GM19455 (cell line): ENCODE measurements at regions not wholly inside any gene's neighbourhood (a gene's known extent, or its start where the extent isn't known, plus 50 kb on each side); places are given as distances from the start of the nearest gene placed in this dataset.

Source experiments
- ATAC-seq: cut with Tn5 transposase; IDR thresholded peaks from one replicate; pipeline ENCODE4 v1.9.1; 2021; ENCODE audit not compliant: unreplicated experiment

DNA sequence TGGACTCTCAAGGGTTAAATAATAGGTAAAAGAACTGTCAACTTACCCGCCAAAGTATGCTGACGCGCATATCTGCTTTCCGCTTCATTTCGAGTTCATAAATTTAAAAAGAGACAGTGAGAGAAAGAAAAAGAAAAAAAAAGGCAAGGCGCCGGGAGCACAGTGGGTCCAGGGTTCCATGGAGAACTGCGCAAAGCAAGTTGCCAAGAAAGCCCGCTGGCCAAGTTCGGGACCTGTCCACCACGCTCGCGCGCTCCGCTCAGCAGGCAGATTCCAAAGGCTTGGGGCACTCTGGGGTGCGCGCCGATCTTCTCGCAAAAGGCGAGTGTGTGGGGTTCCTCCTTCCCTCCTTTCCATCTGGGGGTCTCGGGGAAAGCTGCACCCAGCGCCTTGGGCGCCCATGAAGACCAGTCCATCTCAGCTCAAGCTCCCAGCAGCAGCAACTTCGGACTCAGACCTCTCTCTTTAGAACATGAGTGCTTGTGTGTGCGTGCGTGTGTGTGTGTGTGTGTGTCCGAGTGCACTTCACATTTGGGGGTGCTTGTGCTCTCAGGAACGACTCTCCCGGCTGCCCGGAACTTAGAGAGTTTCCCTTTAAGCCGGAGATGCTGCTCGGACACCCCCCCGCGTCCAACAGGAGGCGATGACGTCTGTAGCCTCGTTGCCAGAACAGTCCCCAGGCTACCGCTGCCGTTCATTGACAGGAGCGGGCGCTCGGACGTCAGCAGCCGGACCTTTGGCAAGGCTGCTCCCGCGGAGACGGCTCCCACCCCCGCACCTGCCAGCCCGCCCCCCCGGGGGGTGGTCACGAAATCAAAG is 180.0 kb downstream of the TBXT start:
- no peak for ATAC-seq

DNA sequence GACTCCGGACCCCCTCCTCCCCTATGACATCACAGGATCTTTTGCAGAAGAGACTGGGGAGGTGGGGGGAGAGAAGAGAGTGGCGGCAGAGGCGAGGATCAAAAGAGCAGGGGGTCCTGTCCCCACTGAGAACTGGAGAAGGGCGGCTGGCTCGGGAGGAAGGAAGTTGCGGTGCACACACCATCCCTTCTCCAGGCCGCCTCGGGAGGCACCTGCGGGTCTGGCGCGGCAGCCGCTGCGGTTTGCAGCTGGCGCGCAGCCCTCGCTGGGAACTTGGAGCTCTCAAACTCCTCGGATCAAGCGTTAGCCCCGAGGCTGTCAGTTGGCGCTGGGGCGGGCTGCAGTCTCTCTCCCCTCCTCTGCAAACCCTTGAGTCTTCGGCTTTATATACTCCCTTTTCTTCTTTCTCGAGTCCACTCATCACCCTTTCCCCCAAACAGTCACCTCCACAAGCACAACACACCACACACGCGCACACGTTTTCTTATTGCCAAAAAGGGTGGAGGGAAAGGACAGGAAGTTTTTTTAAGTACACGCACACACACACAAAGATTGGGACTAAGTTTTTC is 180.7 kb downstream of the TBXT start:
- ATAC-seq: no peak

DNA sequence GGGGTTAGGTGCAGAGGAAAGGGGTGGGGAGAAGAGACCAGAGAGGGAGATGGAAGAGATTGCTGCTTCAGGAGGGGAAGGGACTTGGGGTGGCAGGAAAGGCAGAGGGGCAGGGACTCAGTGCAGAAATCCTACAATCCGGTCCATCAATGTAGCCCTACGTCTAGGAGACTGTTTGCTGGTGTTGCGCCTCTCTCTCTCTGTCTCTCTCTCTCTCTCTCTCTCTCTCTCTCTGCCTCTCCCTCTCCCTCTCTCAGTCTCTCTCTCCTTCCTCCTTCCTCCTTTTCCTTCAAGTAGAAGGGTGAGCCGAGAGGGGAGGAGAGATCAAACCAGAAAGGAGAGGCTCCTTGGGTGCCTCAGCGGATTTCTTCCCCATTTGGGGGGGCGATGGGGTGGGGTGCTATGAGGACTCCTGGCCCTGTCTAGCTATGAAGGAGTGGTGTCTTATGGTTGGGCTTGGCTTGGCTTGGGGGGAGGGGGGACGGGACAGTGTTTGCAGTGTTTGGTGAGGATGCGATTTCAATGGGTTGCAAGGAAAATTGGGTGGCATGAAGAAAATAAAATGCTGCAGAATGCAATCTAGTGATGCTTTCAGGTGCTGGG is 181.2 kb downstream of the TBXT start:
- no peak for ATAC-seq

DNA sequence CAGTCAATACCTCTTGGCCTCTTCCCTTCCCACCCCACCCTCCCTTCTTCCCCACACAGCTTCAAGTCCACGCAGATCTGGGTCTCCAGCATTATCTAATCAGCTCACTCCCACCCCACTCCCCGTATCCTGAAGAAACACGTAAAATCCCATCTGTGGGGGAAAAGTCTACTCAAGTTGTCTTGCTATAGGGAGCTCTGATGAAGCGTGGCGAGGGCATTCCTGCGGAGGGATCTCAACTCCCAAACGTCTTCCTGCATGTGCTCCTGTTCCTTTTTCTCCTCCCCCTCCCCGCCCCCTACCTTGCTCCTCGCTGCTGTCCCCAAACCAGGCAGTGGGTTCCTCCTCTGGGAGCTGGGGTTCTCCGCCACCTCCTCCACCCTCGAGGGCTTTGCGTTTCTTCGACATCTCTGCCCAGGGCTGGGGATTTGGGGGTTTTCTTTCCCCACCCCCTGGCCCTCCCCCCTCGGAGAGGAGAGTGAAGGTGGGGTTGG is 181.8 kb downstream of the TBXT start:
- ATAC-seq: no peak

DNA sequence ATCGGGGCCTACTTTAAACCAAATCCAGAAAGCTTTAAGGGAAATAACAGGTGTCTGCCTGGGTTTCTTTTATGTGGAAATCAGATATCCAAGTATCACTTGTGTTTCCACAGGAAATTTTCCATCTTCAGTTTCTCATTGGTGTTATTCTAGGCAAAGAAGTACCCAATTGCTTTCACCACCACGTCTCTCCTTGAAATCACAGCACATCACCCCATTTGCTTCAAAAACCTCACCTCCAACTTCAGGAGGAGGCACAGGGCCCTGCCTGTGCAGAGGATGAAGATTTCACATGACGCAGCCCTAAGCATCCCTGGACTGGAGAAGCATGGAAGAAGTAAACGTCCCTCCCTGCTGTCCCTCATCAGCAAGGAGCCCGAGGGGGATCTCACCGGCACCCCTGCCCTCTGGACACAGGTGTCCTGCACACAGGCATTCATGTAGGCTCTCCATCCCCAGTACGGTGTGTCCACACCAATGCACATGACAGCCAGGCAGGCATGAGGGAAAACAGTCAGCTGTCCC is 182.3 kb downstream of the TBXT start:
- ATAC-seq: no peak

DNA sequence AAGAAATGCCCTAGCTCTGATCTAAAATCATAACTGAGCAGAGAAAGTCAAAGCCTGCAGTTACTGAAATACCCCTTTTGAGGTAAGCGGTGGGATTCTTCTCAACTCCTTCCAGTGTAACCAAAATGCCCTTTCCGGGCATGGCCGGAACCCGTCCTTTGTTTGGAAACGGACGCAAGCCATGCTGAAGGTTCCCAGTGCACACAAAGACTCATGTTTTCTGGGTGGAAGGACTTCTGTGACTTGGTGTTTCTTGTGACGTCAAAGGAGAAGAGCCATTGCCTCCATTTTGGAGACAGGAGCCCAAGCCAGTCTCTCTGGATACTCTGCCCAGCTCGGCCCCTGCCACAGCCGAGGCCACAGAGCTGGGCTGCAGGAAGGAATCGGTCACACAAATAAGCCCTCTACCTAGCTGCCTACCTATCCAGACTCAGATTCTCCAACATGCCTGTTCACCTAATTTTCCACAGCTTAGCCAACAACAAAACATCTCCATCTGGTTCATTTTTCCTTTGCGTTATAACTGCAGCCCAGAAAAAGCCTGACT is 182.8 kb downstream of the TBXT start:
- no peak for ATAC-seq

DNA sequence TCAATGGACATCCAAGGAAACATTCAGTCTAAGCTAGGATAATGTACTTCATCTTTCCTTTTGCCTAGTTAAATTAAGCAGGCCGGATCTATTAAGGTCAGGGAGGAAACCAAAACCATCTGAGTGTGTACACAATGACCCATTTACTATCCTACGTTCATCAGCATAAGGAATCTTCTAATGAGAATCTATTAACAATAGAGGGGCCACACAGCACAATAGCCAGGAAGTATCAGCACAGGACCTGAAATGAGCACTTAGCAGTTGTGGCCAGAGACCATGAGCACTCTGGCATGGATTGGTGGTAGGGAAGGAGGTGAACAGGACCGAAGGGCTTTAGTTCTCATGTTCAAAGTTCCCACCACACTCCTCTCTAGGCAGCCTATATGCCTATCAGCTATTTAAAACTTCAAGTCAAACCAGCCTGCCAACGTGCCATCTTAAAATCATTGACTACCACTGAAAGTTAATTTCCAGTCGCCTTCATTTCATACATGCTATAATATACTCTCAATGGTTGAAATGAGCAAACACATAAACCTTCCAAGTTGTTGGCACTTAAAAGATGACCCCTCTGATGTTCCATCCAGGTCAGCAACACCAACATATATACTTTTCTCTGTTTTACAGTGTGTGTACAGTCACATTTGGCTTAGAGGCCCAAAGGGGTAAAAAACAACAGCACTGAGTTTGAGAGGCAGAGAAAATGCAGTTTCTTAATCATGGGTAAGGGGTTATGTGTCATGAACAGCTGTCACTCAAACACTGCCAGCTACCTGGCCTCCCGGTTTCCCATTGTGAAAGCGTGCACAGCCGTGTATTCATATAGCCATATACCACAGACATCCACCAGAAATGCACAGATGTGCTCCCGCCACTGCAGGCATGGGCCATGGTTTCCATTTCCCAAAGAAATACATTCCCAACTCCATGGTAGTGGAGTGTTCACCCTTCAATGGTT is 184.3 kb downstream of the TBXT start:
- ATAC-seq: no peak

DNA sequence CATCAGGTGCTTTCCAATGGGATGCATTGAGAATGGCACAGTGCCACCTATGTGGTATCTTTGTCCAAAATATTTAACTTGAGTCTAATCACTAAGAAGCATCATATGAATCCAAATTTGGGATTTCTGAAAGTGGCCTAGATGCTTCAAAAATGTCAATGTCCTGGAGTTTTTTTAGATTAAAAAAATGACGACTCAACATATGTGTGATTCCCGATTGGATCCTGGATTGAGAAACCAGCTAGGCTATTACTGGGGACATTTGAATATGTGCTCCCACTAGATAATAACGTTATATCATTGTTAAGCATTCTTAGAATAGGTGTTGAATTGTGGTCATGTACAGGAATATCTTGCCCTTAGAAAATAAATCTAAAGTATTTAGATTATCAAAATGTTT is 189.2 kb downstream of the TBXT start:
- no peak for ATAC-seq

DNA sequence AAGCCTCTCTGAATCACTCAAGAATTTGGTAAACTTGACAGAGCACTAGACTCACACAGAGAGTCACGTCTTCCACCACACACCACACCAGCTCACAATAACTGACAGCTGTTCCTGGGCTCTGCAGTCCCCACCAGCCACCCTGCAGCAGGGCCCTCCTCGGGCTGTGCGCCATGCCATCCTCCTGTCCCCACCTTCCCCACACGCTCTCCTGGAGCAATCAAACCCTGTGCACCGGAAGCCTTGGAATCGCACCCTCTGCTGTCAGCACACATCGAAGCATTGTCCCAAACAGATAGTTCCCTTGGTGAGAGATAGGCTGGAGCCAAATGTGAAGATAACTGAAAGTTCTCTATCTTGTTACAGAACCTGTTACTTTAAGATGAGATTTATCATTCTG is 191.0 kb downstream of the TBXT start:
- no peak for ATAC-seq

DNA sequence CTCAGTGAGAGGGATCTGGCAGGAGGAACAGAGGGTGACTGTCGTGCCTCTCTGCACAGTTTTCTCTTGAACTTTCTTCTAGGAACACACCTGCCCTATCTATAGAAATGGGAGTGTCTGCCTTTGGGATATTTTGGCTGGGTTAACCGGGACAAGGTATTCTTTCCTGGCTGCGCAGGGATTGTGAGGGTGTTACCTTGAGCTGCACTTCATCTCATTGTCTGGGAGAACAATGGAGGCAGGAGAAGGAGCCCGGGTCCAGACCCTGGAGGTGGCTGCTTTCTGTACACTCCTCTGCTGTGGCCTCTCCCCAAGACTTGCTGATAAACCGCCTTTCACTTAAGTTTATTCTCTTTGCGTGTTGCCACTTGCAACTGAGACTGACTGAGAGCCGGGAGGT is 192.8 kb downstream of the TBXT start:
- no peak for ATAC-seq

DNA sequence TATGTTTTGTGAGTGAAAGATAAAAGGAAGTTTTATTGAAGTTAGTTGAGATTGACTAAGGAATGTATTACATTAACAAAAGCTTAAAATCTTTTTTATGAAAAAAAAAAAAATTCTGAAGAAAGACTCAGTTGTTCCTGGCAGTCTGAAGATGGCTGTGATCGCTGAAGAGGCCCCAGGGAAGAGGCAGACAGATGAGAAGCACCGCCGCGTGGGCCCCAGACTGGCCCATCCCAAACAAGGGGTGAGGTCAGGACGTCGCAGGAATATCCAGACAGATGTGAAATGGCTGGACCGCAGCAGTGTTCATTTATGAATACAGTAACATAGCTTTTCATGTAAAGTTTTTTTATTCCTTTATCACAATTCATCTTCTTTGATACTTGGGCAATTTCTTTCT is 194.2 kb downstream of the TBXT start:
- ATAC-seq: no peak

DNA sequence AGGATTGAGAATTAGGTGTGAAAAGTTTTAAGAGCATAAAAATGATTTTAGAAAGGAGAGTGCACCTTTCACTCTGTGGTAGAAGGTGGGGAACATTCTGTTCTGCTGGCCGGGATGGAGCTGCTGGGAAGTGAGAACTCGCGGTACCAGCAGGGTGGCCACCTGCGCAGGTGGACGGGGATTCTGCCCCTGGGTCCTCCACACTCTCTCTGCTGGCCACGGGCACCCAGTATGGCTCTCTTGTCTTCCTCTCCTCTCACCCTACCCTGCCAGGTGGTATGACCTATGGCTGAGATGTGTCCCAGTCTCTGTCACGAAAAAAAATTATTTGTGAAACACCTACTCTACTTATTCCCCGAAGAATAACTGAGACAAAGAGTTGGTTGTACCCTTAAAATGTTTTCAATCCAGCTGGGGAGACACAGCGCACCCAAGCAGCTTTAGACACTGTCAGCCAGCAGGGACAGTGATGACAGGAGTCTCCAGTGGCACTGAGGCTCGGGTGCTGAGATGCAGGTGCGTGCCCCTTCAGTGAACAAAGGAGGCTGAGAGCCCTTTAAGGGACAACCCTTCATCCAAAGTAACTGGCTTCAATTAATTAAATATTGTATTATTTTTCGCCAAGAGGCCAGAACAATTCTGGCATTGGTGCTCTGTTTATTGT is 195.4 kb downstream of the TBXT start:
- ATAC-seq: no peak

DNA sequence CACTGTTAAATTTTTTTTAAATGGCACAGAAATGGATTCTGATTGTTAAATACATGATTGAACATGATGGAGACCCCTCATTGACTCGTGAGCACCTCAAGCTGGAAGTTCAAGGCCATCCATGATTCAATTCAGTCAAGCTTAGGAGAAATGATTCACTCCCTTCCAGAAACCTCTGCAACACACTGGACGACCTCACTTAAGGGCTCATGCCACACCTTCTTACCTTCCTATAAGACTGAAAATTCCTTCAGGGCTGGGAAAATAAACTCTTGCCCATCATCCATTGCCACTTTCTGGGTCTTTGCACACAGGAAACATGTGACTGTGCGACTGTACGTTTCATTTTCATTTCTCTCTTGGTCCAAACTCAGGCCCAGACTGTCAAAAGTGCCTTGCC is 196.4 kb downstream of the TBXT start:
- ATAC-seq: no peak

DNA sequence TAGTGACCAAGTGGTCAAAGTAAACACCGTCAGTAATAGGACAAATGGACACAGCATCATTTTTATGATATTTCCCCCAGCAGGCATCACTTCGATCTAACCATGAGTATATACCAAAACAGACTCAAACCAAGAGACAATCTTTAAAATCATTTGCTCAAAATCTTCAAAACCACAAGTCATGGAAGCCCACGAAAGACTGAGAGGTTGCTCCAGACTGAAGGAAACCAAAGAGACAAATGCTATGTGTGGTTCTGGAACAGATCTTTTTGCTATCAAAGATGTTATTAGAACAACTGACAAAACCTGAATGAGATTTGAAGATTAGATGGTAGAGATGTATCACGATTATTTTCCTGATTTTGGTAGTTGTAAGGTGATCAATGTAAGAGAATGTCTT is 197.7 kb downstream of the TBXT start:
- no peak for ATAC-seq

DNA sequence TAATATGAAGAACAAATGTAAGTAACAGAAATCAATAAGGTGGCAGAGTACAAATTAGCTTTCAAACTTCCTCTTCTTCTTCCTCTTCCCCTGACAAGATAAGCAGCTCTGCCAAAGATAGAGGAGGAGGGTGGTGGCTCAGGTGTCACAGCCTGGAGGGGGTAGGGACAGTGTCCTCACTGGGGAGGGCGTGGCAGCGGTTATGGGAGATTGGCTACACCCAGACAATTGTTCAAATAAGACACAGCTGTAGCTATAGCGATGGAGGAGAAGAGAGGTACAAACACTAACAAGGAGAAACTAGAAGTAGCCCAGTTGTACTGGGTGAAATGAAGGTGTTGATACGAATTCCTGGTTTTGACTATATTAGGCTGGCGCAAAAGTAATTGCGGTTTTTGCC is 198.5 kb downstream of the TBXT start:
- ATAC-seq: no peak

DNA sequence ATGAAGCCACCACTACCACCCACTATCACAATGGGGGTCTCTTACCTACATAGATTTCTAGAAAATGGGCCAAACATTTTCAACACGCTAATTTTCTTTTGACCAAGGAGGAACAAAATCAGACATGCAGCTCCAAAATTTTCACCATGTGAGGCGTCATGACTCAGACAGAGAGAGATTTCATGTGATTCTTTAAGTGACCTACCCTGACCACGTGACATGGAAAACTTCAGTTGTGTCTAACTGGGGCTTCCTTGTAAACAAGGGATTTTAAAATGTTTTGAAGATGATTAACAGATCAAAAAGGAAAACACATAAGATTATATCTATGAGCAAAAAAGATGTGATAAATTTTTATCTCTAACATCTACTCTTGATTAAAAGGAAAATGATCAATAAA is 199.2 kb downstream of the TBXT start:
- ATAC-seq: no peak

DNA sequence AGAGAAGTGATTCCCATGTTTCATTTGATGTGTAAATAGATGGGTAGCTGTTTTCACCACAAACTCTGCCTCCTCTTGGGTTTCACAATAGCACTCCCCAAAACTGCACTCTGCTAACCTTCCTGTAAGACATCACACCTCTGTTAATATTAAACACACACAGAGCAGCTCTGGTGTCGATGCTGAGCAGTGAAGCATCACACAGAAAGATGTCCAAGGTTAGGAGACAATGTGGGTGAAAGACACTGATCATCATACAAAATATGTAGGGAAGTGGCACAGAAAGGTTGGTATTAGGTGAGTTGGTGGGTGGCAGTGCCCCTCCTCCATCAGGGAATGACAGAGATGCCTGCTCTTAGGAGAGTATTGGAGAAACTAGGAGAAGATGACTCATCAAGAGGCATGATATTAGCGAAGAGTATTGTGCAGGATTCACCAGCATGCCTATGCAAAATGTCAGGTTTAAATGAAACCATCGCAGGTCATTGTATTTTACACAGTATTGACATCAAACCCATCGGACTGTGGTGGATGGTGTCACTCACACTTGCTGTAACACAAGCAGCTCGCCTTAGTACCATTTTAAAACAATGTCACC is 199.7 kb downstream of the TBXT start:
- ATAC-seq: no peak

DNA sequence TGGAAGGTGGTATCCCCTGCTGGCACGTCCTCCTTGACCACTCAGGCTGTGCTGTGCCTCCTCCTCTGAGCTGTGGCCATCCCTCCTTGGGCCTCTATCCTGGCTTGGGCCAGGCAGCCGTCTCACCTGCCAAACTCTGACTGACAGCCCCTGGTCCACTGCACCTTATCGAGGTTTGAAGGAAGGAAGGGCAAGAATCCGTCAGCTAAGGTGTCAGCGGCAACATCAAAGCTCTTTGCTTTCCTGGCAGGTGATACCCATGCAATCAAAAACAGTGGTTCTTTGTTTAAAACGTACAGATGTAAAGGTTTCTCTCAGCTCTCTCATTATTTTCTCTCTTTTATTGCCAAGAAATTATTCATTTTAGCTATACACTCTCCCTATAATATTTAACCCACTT is 203.9 kb downstream of the TBXT start:
- ATAC-seq: no peak

DNA sequence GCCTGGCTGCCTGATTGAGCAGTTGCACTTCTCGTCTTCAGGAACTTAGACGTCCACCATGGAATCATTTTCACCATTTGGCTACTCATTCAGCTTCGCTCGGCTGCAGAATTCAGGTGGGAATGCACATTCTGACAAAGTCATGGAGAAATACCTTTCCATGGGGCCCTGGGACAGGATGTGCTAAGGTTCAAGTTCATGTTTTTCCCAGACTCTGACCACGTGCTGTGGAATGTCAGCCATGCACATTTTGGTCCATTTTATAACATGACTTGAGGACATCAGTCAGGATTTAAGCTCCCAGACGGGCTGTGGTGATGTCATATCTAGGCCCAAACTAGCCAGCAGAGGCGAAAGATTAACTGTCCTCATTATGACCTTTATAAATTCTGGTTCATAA is 205.3 kb downstream of the TBXT start:
- ATAC-seq: no peak

DNA sequence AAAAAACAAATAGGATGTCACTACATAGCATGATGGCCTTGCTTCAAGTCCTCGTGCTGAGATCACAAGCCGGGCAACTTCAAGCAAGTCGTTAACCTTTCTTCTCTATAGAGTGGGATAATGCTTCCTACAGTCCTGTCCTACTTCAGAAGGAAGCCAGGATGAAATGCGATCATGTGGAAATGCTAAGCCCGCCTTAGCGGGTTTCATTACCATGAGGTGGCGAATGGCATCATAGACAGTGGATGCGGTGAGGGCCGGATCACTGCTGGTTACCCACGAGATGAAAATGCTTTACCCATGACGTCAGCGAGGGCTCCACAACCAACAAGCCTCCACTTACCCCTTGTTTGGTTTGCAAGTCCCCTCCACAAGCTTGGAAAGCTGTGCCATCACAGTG is 206.4 kb downstream of the TBXT start:
- no peak for ATAC-seq
